IPS-11a (cell line): ENCODE measurements at regions not wholly inside any gene's neighbourhood (a gene's known extent, or its start where the extent isn't known, plus 50 kb on each side); places are given as distances from the start of the nearest gene placed in this dataset.
"Not testable (repeated sequence)": the region's sequence is repeated elsewhere in the genome, so short reads cannot be mapped to it uniquely, and the experiment has no call there.

Source experiments
- H3K4me3 ChIP-seq: one replicate; pipeline ENCODE4 v1.5.1; 2013; ENCODE audit warnings: low read depth, low read length, control low read depth

DNA sequence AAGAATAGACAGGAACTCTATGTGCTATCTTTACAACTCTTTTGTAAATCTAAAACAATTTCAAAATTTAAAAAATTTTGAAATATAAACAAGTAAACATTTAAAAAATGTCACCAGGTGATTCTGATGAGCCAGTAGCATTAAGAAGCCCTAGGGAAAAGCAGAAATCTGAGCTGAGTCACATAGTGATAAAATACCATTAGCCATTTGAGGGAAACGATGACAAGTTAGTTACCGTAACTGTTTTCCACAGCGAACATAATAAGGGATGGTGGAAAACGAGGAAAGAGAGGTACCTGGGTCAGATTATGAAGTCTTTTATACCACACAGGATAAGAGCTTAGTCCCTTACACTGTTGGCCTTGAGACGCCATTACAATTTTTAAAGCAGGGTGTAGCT lies 55.5 kb downstream of the PRR15 start:
- H3K4me3 ChIP-seq = no peak overlapping the region

- H3K4me3 ChIP-seq = no peak overlapping the region
These were observed 56.4 kb downstream of the PRR15 start for GRCh38 chr7:29619848-29620555.

- H3K4me3 ChIP-seq = no peak overlapping the region
These were observed 56.9 kb downstream of the PRR15 start for GRCh38 chr7:29620556-29620930.

DNA sequence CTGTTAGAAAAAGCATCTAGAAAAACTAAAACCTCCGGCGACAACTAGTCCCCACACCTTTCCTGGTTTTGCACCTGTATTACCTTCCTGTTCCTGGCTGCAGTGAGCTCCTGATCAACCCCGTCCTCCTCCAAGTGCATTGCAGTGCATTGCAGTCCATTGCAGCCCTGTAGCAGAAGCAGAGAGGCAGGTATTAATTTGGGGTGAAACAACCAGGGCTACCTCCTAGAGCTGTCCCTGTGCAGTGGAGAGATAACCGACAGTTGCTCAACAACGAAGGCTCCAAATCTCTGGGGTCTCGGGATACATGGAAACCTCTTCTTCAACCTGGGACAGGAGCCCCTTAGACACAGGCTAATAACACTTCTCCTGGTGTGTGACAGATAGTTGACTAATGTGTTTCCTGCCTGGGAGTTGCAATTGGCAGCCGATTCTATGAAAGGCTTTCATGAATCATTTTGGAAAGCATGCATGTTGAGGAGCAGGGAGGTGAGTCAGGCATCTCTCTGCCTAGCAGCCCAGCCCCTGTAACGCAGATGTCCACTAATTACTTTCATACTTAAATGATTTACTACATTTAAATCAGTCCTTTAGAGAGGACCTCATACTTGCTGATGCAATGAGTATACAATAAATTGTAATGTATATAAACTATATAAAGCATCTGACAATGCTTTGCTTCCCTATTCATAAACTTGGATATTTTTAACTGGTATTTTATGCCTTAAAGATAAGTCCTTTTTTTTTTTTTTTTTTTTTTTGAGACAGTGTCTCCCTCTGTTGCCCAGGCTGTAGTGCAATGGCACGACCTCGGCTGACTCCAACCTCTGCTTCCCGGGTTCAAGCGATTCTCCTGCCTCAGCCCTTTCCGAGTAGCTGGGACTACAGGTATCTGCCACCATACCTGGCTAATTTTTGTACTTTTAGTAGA lies 59.0 kb downstream of the PRR15 start:
- no peak overlapping the region for H3K4me3 ChIP-seq

DNA sequence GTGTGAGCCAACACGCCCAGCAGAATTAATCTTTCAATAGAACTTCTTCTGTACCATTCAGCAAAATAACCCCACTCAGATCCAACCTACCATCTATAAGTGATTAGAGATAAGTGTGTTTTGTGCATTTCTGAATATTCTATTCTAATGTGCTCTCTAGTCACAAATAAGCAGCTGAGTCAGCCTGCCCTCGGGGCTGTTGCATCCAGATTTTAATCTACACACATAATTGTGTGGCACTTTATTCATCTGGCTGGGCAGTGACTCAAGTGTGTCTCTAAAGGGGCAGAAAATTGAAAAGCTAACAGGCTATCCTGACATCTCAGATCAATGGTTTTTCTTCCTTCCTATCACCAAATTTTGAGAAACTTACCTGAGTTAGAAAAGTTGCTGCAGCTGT lies 60.3 kb downstream of the PRR15 start:
- no peak overlapping the region for H3K4me3 ChIP-seq

DNA sequence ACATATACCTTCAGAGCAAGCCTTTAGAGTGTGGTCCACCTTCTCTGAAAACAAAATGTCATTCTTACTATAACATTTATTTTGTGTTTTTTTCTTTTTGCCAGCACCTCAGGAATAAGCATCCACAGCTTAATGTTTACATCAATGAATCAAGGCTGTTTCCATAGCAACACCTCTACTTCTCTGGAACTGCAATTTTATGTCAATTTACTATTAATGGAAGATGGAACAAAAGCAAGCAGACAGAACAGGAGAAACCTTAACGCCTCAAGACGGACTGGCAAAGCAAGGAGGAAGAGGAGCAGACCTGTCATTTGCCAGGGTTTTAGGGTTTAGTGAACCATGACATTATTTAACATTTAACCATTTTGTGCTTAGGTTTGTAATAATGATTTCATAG lies 63.1 kb downstream of the PRR15 start:
- no peak overlapping the region for H3K4me3 ChIP-seq

GRCh38 chr7:29627631-29628030 lies 64.0 kb downstream of the PRR15 start:
- H3K4me3 ChIP-seq = no peak overlapping the region

DNA sequence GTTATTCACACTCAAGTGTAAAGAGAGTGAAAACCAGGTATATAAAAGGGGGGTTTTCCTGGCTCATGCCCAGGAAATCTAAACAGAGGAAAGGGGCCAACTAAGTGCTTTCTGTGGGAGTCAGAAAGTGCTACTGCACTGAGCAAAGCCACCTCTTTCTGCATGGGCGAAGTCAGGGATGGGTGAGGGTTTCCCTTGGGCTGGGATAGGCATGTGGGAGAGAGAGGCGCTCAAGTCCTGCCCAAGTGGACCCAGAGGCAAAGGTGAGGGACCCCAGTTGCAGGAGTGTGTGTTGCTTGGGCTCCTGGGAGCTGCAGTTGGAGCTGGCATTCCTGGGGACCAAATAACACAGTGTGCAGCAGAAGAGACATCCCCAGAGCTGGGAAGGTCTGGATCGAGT lies 65.9 kb downstream of the PRR15 start:
- no peak overlapping the region for H3K4me3 ChIP-seq

- H3K4me3 ChIP-seq = not testable (repeated sequence)
These were observed 71.7 kb downstream of the PRR15 start for GRCh38 chr7:29635067-29636008.

DNA sequence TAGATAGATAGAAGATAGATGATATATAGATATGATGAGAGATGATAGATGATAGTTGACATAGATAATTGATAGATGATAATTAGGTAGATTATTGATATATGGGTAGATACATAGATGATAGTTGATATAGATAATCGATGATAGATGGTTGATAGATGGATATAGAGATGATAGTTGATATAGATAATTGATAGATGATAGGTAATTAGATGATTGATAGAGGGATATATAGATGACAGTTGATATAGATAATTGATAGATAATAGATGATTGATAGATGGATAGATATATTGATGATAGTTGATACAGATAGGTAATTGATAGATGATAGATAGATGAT lies 72.3 kb downstream of the PRR15 start:
- no peak overlapping the region for H3K4me3 ChIP-seq

DNA sequence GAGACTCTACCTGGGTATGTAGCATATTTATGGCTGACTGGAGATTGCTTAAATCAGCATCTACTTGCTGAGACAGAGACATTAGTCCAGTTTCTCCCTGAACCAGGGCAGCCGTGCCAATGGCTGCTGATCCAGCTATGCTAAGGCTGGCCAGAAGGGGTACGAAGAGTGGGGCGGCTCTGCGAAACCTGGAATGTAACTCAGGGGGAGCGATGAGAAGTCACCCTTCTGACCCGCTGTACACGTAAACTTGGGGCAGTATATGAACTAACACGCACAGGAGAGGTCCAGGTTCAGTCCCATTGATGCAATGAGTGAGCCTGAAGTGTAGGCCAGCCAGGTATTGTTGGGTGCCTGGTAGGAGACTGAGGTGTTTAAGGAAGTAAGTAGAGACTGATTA lies 73.7 kb downstream of the PRR15 start:
- H3K4me3 ChIP-seq = no peak overlapping the region

- not testable (repeated sequence) for H3K4me3 ChIP-seq
These were observed 75.2 kb downstream of the PRR15 start for GRCh38 chr7:29638841-29639240.

GRCh38 chr7:29639386-29639785 lies 75.8 kb downstream of the PRR15 start:
- H3K4me3 ChIP-seq = no peak overlapping the region

DNA sequence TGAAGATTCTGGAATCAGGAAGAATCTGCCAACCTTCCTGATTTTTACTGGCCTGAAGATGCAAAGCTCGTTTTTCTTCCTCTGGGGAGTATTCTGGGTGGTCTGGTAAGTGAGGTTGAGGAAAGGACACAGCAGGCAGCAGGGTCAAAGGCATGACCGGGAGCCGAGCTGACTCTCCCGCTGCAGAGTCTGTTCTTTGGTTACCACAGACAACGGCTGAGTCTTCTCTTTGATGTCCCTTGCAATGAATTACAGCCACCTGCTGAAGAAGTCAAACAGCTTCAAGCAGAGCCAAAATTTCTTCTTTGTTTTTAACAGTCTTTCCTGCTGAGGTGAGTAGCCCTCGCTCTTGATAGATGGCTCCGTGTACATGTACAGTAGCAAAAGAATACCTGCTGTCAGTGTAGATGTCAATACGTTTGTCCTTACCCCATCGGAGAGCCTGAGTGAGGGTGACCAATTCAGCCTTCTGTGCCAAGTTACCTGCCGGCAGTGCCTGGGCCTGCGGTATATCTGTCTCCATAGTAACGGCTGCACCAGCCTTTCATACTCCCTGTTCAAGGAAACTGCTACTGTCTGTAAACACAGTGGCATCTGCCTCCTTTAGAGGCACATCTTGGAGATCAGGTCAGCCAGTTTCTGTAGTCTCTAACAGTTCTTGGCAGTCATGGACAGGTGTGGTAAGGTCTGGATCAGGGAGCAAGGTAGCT lies 76.4 kb downstream of the PRR15 start:
- no peak overlapping the region for H3K4me3 ChIP-seq

DNA sequence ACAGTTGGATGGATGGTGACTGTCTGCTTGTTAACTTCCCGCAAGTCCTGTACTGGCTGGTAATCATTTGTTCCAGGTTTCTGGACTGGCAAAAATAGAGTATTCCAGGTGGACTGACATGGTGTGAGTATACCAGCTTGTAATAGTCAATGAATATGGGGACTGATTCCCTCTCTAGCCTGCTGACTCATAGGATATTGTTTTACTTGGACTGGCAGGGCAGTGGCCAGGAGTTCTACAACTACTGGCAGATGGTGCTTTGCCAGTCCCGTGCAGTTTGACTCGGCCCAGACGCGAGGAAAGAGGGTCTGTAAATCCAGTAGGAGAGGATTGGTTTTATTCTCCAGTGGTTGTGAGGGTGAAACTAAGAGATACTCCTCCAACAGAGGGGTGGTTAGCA lies 78.0 kb downstream of the PRR15 start:
- H3K4me3 ChIP-seq = no peak overlapping the region

- H3K4me3 ChIP-seq = no peak overlapping the region
These were observed 79.0 kb downstream of the PRR15 start for GRCh38 chr7:29642494-29643155.

- not testable (repeated sequence) for H3K4me3 ChIP-seq
These were observed 82.5 kb downstream of the PRR15 start for GRCh38 chr7:29646116-29646515.

GRCh38 chr7:29647020-29647654 lies 83.5 kb downstream of the PRR15 start:
- H3K4me3 ChIP-seq = no peak overlapping the region

DNA sequence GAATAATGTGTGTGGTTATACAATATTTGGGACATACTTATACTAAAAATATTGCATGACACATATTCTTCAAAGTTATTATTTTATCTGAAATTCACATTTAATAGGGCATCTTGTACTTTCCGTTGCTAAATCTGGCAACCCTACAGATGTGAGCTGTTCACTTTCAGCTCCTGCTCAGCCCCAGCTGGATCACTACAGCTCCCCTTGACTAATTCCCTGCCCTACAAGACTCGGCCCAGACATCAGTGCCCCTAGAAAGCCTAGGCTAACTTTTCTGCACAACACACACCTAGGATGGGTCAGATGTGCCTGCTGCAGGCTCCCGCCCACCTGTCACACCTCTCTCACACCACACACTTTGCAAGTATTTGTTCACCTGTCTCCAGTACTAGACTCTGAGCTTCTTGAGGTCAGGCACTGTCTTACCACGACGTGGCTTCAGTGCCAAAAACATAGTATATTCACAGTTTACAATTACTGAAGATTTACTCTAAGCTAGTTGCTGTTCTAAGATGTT lies 84.1 kb downstream of the PRR15 start:
- H3K4me3 ChIP-seq = not testable (repeated sequence)
